Keratinocyte (primary cell): ENCODE measurements at regions not wholly inside any gene's neighbourhood (a gene's known extent, or its start where the extent isn't known, plus 50 kb on each side); places are given as distances from the start of the nearest gene placed in this dataset.

ENCODE experiments used
- EZH2 ChIP-seq: IDR thresholded peaks from one replicate; pipeline ENCODE4 v1.6.1; 2012; ENCODE audit warnings: inconsistent platforms, mild to moderate bottlenecking, low read length, moderate library complexity
- TF ChIP-seq, protein P1 (sequence below), 3 experiments: IDR thresholded peaks in 1 of 3; conservative IDR thresholded peaks in 1 of 3; optimal IDR thresholded peaks in 1 of 3; 2 replicates in 2 of 3; 3 replicates in 1 of 3; pipeline versions ENCODE3 to v1.5.1; 2011; ENCODE audit warnings: low read length in 3 of 3, mild to moderate bottlenecking in 3 of 3, moderate library complexity in 2 of 3, control low read depth in 1 of 3, inconsistent platforms in 1 of 3; ENCODE audit not compliant: insufficient read depth in 2 of 3; ENCODE audit errors: extremely low read depth in 1 of 3

DNA sequence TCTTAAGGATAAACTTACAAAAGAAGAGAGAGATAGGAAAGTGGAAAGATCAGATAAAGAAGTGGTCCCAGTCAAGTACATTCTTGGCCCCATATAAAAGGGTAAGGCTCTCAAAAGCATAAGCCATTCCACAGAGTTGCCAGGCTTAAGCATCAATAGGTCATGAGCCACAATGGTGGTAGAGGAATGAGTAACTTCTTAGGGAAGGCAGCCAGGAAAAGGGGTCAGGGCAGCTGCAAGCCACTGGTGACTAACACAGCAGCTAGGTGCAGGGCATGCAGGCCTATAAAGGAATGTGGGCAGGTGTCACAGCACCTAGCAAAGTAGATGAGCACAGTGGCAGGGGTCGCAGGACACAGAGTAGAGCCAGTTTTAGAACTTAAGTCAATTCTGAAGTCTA lies 302.6 kb upstream of the FAT3 start:
- no peak for TF ChIP-seq EZH2
- TF ChIP-seq, protein P1, sequence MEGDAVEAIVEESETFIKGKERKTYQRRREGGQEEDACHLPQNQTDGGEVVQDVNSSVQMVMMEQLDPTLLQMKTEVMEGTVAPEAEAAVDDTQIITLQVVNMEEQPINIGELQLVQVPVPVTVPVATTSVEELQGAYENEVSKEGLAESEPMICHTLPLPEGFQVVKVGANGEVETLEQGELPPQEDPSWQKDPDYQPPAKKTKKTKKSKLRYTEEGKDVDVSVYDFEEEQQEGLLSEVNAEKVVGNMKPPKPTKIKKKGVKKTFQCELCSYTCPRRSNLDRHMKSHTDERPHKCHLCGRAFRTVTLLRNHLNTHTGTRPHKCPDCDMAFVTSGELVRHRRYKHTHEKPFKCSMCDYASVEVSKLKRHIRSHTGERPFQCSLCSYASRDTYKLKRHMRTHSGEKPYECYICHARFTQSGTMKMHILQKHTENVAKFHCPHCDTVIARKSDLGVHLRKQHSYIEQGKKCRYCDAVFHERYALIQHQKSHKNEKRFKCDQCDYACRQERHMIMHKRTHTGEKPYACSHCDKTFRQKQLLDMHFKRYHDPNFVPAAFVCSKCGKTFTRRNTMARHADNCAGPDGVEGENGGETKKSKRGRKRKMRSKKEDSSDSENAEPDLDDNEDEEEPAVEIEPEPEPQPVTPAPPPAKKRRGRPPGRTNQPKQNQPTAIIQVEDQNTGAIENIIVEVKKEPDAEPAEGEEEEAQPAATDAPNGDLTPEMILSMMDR (optimal IDR thresholded peaks at IDR 0.05 in 1 of 3, IDR thresholded peaks at IDR 0.05 in 1 of 3, conservative IDR thresholded peaks at IDR 0.05 in 1 of 3; ENCODE audit: extremely low read depth in 1 of 3, insufficient read depth in 2 of 3, low read length in 3 of 3), result no peak
